Muscle layer of colon (tissue), 2 donors: ENCODE measurements at regions not wholly inside any gene's neighbourhood (a gene's known extent, or its start where the extent isn't known, plus 50 kb on each side); places are given as distances from the start of the nearest gene placed in this dataset.

Experiments
- H3K27ac ChIP-seq: one replicate; pipeline ENCODE4 v1.7.0; 2013; ENCODE audit warnings: low read depth, mild to moderate bottlenecking, low read length, moderate library complexity
- H3K27me3 ChIP-seq, 2 donors: one replicate each; pipeline ENCODE4 v1.7.0; 2013; ENCODE audit warnings: low read length in 2 of 2, mild to moderate bottlenecking in 2 of 2; ENCODE audit not compliant: insufficient read depth in 2 of 2, control insufficient read depth in 1 of 2
- H3K36me3 ChIP-seq: one replicate; pipeline ENCODE4 v1.7.0; 2013; ENCODE audit warnings: mild to moderate bottlenecking, low read length; ENCODE audit not compliant: insufficient read depth
- H3K4me1 ChIP-seq: one replicate; pipeline ENCODE4 v1.7.0; 2013; ENCODE audit warnings: mild to moderate bottlenecking, low read length; ENCODE audit not compliant: insufficient read depth
- H3K4me3 ChIP-seq, 2 donors: one replicate each; pipeline ENCODE4 v1.7.0; 2013; ENCODE audit warnings: low read length in 2 of 2, low read depth in 1 of 2, mild to moderate bottlenecking in 1 of 2, moderate library complexity in 1 of 2
- H3K9ac ChIP-seq: one replicate; pipeline ENCODE4 v1.7.0; 2013; ENCODE audit warnings: low read length
- H3K9me3 ChIP-seq: one replicate; pipeline ENCODE4 v1.7.0; 2013; ENCODE audit warnings: mild to moderate bottlenecking, low read length
- donor health status: abdominal sarcoma.
- donor health status: Adenocarcinoma of cecum.

GRCh38 chr7:8937204-8937603 lies 503.8 kb downstream of the NXPH1 start:
- Histone ChIP-seq H3K9me3 (no peaks in the 10 kb centered on the region), H3K27ac (no peak overlapping the region), H3K4me1 (no peaks in the 10 kb centered on the region), H3K36me3 (no peaks in the 10 kb centered on the region), H3K4me3 (no peak overlapping the region), H3K27me3 (no peaks in the 10 kb centered on the region), H3K9ac (no peak overlapping the region)

GRCh38 chr7:8938044-8938805 lies 504.8 kb downstream of the NXPH1 start:
- H3K9me3 ChIP-seq = no peaks in the 10 kb centered on the region
- no peaks in the 10 kb centered on the region for H3K36me3 ChIP-seq
- no peaks in the 10 kb centered on the region for H3K27me3 ChIP-seq
- no peak overlapping the region for H3K4me3 ChIP-seq
- H3K9ac ChIP-seq = no peak overlapping the region
- no peaks in the 10 kb centered on the region for H3K4me1 ChIP-seq
- no peak overlapping the region for H3K27ac ChIP-seq

GRCh38 chr7:8939446-8939845 lies 506.0 kb downstream of the NXPH1 start:
- H3K4me1 ChIP-seq = no peaks in the 10 kb centered on the region
- H3K27me3 ChIP-seq = no peaks in the 10 kb centered on the region
- no peaks in the 10 kb centered on the region for H3K9me3 ChIP-seq
- no peak overlapping the region for H3K9ac ChIP-seq
- H3K4me3 ChIP-seq = no peak overlapping the region
- H3K27ac ChIP-seq = no peak overlapping the region
- no peaks in the 10 kb centered on the region for H3K36me3 ChIP-seq

GRCh38 chr7:8963722-8964121 lies 530.3 kb downstream of the NXPH1 start:
- no peaks in the 10 kb centered on the region for H3K4me1 ChIP-seq
- no peaks in the 10 kb centered on the region for H3K27me3 ChIP-seq
- H3K9me3 ChIP-seq = no peaks in the 10 kb centered on the region
- no peak overlapping the region for H3K27ac ChIP-seq
- H3K36me3 ChIP-seq = no peaks in the 10 kb centered on the region
- H3K9ac ChIP-seq = no peak overlapping the region
- H3K4me3 ChIP-seq = no peak overlapping the region

- Histone ChIP-seq H3K4me3 (no peak overlapping the region), H3K4me1 (no peaks in the 10 kb centered on the region), H3K36me3 (no peaks in the 10 kb centered on the region), H3K27ac (no peak overlapping the region), H3K9ac (no peak overlapping the region), H3K27me3 (no peaks in the 10 kb centered on the region), H3K9me3 (no peaks in the 10 kb centered on the region)
Observed at GRCh38 chr7:8965177-8965576, 531.8 kb downstream of the NXPH1 start.

GRCh38 chr7:8973601-8974000 lies 540.2 kb downstream of the NXPH1 start:
- no peak overlapping the region for H3K27ac ChIP-seq
- H3K36me3 ChIP-seq = no peaks in the 10 kb centered on the region
- no peak overlapping the region for H3K4me3 ChIP-seq
- no peak overlapping the region for H3K9ac ChIP-seq
- H3K27me3 ChIP-seq = no peaks in the 10 kb centered on the region
- no peaks in the 10 kb centered on the region for H3K9me3 ChIP-seq
- no peaks in the 10 kb centered on the region for H3K4me1 ChIP-seq

GRCh38 chr7:8975681-8976080 lies 542.3 kb downstream of the NXPH1 start:
- no peak overlapping the region for H3K4me3 ChIP-seq
- no peaks in the 10 kb centered on the region for H3K36me3 ChIP-seq
- no peaks in the 10 kb centered on the region for H3K4me1 ChIP-seq
- no peaks in the 10 kb centered on the region for H3K9me3 ChIP-seq
- H3K9ac ChIP-seq = no peak overlapping the region
- H3K27ac ChIP-seq = no peak overlapping the region
- H3K27me3 ChIP-seq = no peaks in the 10 kb centered on the region

- H3K27ac ChIP-seq = no peak overlapping the region
- no peaks in the 10 kb centered on the region for H3K9me3 ChIP-seq
- no peaks in the 10 kb centered on the region for H3K4me1 ChIP-seq
- H3K36me3 ChIP-seq = no peaks in the 10 kb centered on the region
- no peak overlapping the region for H3K4me3 ChIP-seq
- no peak overlapping the region for H3K9ac ChIP-seq
- H3K27me3 ChIP-seq = no peaks in the 10 kb centered on the region
Observed at GRCh38 chr7:8982338-8982992, 549.1 kb downstream of the NXPH1 start.

- no peaks in the 10 kb centered on the region for H3K9me3 ChIP-seq
- H3K27ac ChIP-seq = no peak overlapping the region
- no peak overlapping the region for H3K4me3 ChIP-seq
- no peaks in the 10 kb centered on the region for H3K27me3 ChIP-seq
- H3K4me1 ChIP-seq = no peaks in the 10 kb centered on the region
- H3K36me3 ChIP-seq = no peaks in the 10 kb centered on the region
- no peak overlapping the region for H3K9ac ChIP-seq
Observed at GRCh38 chr7:8985255-8985654, 551.8 kb downstream of the NXPH1 start.

GRCh38 chr7:8988267-8988666 lies 554.9 kb downstream of the NXPH1 start:
- H3K4me3 ChIP-seq = no peak overlapping the region
- H3K9me3 ChIP-seq = no peaks in the 10 kb centered on the region
- no peak overlapping the region for H3K27ac ChIP-seq

GRCh38 chr7:8991159-8991558 lies 557.8 kb downstream of the NXPH1 start:
- H3K9me3 ChIP-seq = no peaks in the 10 kb centered on the region
- H3K36me3 ChIP-seq = no peaks in the 10 kb centered on the region
- no peak overlapping the region for H3K9ac ChIP-seq
- H3K4me1 ChIP-seq = no peaks in the 10 kb centered on the region
- no peak overlapping the region for H3K4me3 ChIP-seq
- no peak overlapping the region for H3K27ac ChIP-seq
- no peaks in the 10 kb centered on the region for H3K27me3 ChIP-seq

More at GRCh38 chr7:8988267-8988666, 554.9 kb downstream of the NXPH1 start:
- H3K36me3 ChIP-seq = no peaks in the 10 kb centered on the region
- H3K27me3 ChIP-seq = no peaks in the 10 kb centered on the region
- no peaks in the 10 kb centered on the region for H3K4me1 ChIP-seq
- H3K9ac ChIP-seq = no peak overlapping the region

GRCh38 chr7:8998762-8999161 lies 565.4 kb downstream of the NXPH1 start:
- Histone ChIP-seq H3K36me3 (no peaks in the 10 kb centered on the region), H3K4me3 (no peak overlapping the region), H3K9me3 (no peaks in the 10 kb centered on the region), H3K27me3 (no peaks in the 10 kb centered on the region), H3K27ac (no peak overlapping the region), H3K4me1 (no peaks in the 10 kb centered on the region), H3K9ac (no peak overlapping the region)
